Heart right ventricle (tissue), 16 donors: ENCODE measurements at regions not wholly inside any gene's neighbourhood (a gene's known extent, or its start where the extent isn't known, plus 50 kb on each side); places are given as distances from the start of the nearest gene placed in this dataset.
"Not testable (repeated sequence)": the region's sequence is repeated elsewhere in the genome, so short reads cannot be mapped to it uniquely, and the experiment has no call there.

Source experiments
- ATAC-seq, 8 donors: fragments of 200-7000 bp; cut with Tn5 transposase; one replicate each; pipeline ENCODE4 v1.9.1; 2020; ENCODE audit warnings: mild to moderate bottlenecking in 8 of 8, moderate library complexity in 8 of 8, moderate number of reproducible peaks in 1 of 8
- DNase-seq, 2 donors: peaks; one replicate each; pipeline ENCODE4 v3.0.0-alpha.2; 2020
- H3K27ac ChIP-seq, 10 donors: fragments of 200-600 bp; sonication (generic) in 2 of 10; one replicate each; pipeline versions ENCODE4 v1.5.0 to v1.8.0; 2020 to 2022; ENCODE audit warnings: mild to moderate bottlenecking in 3 of 10
- H3K27me3 ChIP-seq, 7 donors: fragments of 200-600 bp; one replicate each; pipeline ENCODE4 v1.8.0; 2021 to 2022; ENCODE audit warnings: mild to moderate bottlenecking in 2 of 7
- H3K36me3 ChIP-seq, 9 donors: fragments of 200-600 bp; sonication (generic) in 1 of 9; one replicate each; pipeline versions ENCODE4 v1.5.0 to v1.8.0; 2020 to 2022; ENCODE audit warnings: mild to moderate bottlenecking in 2 of 9
- H3K4me1 ChIP-seq, 9 donors: fragments of 200-600 bp; sonication (generic) in 1 of 9; one replicate each; pipeline versions ENCODE4 v1.5.0 to v1.8.0; 2020 to 2022; ENCODE audit warnings: mild to moderate bottlenecking in 4 of 9
- H3K4me3 ChIP-seq, 10 donors: fragments of 200-600 bp; sonication (generic) in 2 of 10; one replicate each; pipeline versions ENCODE4 v1.5.0 to v1.8.0; 2020 to 2022; ENCODE audit warnings: mild to moderate bottlenecking in 7 of 10, moderate library complexity in 2 of 10
- H3K9me3 ChIP-seq, 11 donors: fragments of 200-600 bp in 10 of 11; sonication (generic) in 2 of 11; one replicate each; pipeline versions ENCODE4 v1.5.0 to v1.8.0; 2013 to 2022; ENCODE audit warnings: mild to moderate bottlenecking in 2 of 11, control low read depth in 1 of 11, moderate library complexity in 1 of 11
- WGBS, 2 donors: extraction: QIAGEN DNeasy Blood & Tissue Kit; methylation state at CpG; one replicate each; pipeline ENCODE4 v1.1.7; 2013; ENCODE audit warnings: inconsistent platforms in 1 of 2; 5-methylcytosine and 5-hydroxymethylcytosine counted together
- intact Hi-C, 10 donors: fragments of 100-400 bp; cut with DNase I; formaldehyde crosslinking; loops; one replicate each; pipeline versions ENCODE4 v1.11.1 to v1.14.2; 2022
- TF ChIP-seq, protein P1 (sequence below), 9 donors: fragments of 200-600 bp; sonication (generic) in 2 of 9; IDR thresholded peaks; one replicate each; pipeline versions ENCODE4 v1.5.0 to v1.8.0; 2021 to 2022; ENCODE audit warnings: antibody characterized with exemption in 9 of 9, mild to moderate bottlenecking in 5 of 9, moderate library complexity in 1 of 9
- donor health status: Arrhythmogenic right ventricular cardiomyopathy.
- donor health status: ischemic (EF 13 %, LVEDD 7.1; RV severe dilation, severe dysfunction).
- donor health status: healthy with polysubstance abuse.
- donor health status: DM: no; HTN: yes; CAD: no.
- donor health status: DM: no; HTN: no; CAD: no.
- donor health status: ischemic (EF 25% LVEDD 6.9; RV normal size, moderate dysfunction).
- donor health status: ischemic (EF 25% LVEDD 5.7; RV mildly dilated, moderate dysfunction).
- donor health status: healthy.
- donor health status: DM: yes; HTN: yes; CAD: no.
- donor health status: Ischemic cardiomyopathy.
- donor health status: ischemic (EF 35%, LVEDD 5.7; RV mildly dilated, moderate dysfunction).
- donor health status: nonischemic (EF 11% LVEDD 7.7; RV severe dilation, severe dysfunction).
- donor health status: DM: yes; HTN: yes; CAD: no.
- donor health status: PGD.
- donor health status: ischemic (EF 29% LVEDD 5.4; RV normal size, mild dysfunction).
- donor health status: nonischemic (EF 23%, LVEDD 6.1; RV moderate dilation, normal function).

DNA sequence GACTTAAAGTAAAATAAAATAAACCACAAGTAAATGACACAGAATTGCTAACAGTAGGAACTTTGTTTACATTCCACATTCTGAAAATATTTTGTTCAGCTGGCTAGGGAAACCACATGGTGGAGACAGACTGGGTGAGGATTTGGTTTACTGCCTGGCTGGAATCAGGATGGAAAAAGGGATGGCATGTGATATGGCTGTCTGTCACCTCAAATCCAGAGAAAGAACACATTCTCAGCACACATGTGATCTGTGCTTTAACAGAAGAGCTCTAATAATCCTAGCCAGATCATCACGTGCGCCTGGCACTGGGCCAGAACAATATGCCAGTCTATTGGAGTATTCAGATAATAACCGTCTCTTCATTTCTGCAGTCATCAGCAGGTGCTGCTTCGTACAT lies 90.9 kb upstream of the PIP4K2A start:
- Histone ChIP-seq H3K4me1 (peaks cover 0 to 12% (median 3%) of the 10 kb centered on the region in 9 donors), H3K9me3 (peaks cover 0 to 3% (median 0%) of the 10 kb centered on the region in 11 donors), H3K36me3 (no peaks in the 10 kb centered on the region), H3K4me3 (no peak overlapping the region), H3K27ac (no peak overlapping the region), H3K27me3 (peaks cover 0 to 8% (median 0%) of the 10 kb centered on the region in 7 donors)
- ATAC-seq (no peak), DNase-seq (no peak)
- intact Hi-C loops: no loop called here
- TF ChIP-seq, protein P1, sequence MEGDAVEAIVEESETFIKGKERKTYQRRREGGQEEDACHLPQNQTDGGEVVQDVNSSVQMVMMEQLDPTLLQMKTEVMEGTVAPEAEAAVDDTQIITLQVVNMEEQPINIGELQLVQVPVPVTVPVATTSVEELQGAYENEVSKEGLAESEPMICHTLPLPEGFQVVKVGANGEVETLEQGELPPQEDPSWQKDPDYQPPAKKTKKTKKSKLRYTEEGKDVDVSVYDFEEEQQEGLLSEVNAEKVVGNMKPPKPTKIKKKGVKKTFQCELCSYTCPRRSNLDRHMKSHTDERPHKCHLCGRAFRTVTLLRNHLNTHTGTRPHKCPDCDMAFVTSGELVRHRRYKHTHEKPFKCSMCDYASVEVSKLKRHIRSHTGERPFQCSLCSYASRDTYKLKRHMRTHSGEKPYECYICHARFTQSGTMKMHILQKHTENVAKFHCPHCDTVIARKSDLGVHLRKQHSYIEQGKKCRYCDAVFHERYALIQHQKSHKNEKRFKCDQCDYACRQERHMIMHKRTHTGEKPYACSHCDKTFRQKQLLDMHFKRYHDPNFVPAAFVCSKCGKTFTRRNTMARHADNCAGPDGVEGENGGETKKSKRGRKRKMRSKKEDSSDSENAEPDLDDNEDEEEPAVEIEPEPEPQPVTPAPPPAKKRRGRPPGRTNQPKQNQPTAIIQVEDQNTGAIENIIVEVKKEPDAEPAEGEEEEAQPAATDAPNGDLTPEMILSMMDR (IDR thresholded peaks at IDR 0.05): peak in 3 of 9 donors; percentile 20 to 29 (median 20)
- 30 to 43% methylated on average over 4 of the region's 4 CpGs for WGBS, 2 donors

DNA sequence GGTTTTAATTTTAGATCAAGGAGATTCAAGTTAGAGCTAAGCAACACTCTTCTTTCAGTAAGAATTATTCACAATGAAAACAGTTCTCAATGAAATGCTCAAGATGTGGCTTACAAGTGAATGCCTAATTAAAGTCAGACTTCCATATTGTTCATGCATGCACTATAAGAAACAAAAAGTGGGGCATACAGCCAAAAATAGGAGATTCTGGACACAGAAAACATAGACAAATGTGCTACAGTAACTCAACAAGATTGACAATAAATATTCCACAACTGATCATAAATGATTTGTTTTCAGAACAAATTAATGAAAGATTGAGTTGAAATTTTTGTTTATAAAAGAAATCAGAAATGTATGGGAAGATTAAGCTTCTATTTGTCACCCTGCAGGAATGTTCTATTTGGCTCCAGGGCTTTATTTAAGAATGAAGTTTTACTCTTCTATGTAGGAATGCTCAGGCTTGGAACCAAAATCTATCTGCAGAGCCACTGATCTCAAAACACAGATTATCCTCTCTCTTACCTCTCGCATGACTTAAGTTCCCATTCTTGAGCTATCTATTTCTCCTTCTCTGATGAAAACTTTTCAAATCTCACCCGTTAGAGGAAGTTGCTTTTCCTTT lies 89.0 kb upstream of the PIP4K2A start:
- WGBS, 2 donors: 61 to 76% methylated on average over 2 of the region's 2 CpGs
- Histone ChIP-seq H3K9me3 (no peaks in the 10 kb centered on the region), H3K27me3 (peaks cover 0 to 8% (median 0%) of the 10 kb centered on the region in 7 donors), H3K36me3 (no peaks in the 10 kb centered on the region), H3K4me3 (no peak overlapping the region), H3K4me1 (peaks cover 0 to 12% (median 3%) of the 10 kb centered on the region in 9 donors), H3K27ac (no peak overlapping the region)
- TF ChIP-seq, protein P1 (IDR thresholded peaks at IDR 0.05): no peak
- DNase-seq (no peak), ATAC-seq (no peak)
- intact Hi-C loops: no loop called here

DNA sequence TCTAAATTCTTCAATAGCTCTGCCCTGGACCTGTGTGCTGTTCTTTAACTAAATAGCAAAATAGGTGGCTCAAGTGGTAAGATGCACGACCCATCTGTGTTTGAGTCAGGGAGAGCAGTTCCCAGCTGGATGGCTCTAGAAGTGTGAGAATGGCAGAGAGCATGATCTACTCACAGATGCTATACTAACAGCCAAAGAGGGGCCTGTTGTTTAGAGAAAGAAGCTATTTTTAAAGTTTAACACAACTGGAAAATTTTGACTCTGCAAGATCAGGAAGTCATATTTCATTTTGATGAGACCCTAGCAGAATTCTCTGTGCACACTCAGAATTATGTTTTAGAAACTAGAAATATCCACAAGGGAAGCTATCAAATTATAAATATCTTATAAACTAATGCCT lies 87.4 kb upstream of the PIP4K2A start:
- no peak overlapping the region for H3K27ac ChIP-seq
- TF ChIP-seq, protein P1 (IDR thresholded peaks at IDR 0.05): no peak
- H3K4me3 ChIP-seq: no peak overlapping the region
- H3K4me1 ChIP-seq: peaks cover 0 to 12% (median 3%) of the 10 kb centered on the region in 9 donors
- DNase-seq (no peak), ATAC-seq (no peak)
- H3K36me3 ChIP-seq: no peaks in the 10 kb centered on the region
- H3K27me3 ChIP-seq: peaks cover 0 to 8% (median 0%) of the 10 kb centered on the region in 7 donors
- intact Hi-C loops: no loop called here
- 59 to 71% methylated on average over 1 of the region's 1 CpG for WGBS, 2 donors
- H3K9me3 ChIP-seq: no peaks in the 10 kb centered on the region

DNA sequence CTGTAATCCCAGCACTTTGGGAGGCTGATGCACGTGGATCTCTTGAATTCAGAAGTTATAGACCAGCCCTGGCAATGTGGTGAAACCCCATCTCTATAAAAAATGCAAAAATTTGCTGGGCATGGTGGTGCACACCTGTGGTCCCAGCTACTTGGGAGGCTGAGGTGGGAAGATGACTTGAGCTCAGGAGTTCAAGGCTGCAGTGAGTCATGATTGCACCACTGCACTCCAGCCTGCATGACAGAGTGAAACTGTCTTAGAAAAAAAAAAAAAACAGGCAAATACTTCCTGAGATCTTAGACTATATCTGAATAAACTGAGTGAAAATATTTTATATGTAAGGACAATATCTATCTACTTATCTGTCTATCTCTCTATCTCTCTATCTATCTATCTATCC lies 83.4 kb upstream of the PIP4K2A start:
- H3K9me3 ChIP-seq, intact Hi-C loops, H3K36me3 ChIP-seq, H3K4me1 ChIP-seq, H3K27me3 ChIP-seq, H3K27ac ChIP-seq, H3K4me3 ChIP-seq, ATAC-seq, DNase-seq: not testable (repeated sequence)
- WGBS, 2 donors: 65 to 80% methylated on average over 1 of the region's 1 CpG

DNA sequence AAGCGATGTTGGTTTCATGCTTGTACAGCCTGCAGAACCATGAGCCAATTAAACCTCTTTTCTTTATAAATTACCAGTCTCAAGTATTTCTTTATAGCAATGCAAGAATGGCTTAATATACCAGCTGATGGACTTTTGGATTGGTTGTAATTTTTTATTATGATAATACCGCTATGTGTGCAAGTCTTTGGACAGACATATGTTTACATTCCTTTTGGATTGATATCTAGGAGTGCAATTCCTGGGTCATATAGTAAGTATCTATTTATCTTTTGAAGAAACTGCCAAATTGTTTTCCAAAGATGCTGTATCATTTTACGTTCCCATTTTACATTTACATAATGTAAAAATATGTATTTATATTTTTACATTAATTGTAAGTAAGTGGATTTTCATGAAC lies 81.2 kb upstream of the PIP4K2A start:
- Histone ChIP-seq H3K27ac (no peak overlapping the region), H3K36me3 (no peaks in the 10 kb centered on the region), H3K9me3 (no peaks in the 10 kb centered on the region), H3K27me3 (peaks cover 0 to 9% (median 0%) of the 10 kb centered on the region in 7 donors), H3K4me1 (no peaks in the 10 kb centered on the region), H3K4me3 (no peak overlapping the region)
- TF ChIP-seq, protein P1 (IDR thresholded peaks at IDR 0.05): no peak
- ATAC-seq (no peak), DNase-seq (no peak)
- intact Hi-C loops: no loop called here
- WGBS, 2 donors: 91 to 94% methylated on average over 3 of the region's 3 CpGs
